ENCODE measurements at regions not wholly inside any gene's neighbourhood (a gene's known extent, or its start where the extent isn't known, plus 50 kb on each side); places are given as distances from the start of the nearest gene placed in this dataset.

GRCh38 chr17:63277629-63278028, 168.5 kb downstream of the CYB561 start:
- no peaks in the 10 kb centered on the region for H3K9me2 ChIP-seq (replicated peaks; ENCODE audit: insufficient read depth, low read length)
- TF ChIP-seq, protein P1, sequence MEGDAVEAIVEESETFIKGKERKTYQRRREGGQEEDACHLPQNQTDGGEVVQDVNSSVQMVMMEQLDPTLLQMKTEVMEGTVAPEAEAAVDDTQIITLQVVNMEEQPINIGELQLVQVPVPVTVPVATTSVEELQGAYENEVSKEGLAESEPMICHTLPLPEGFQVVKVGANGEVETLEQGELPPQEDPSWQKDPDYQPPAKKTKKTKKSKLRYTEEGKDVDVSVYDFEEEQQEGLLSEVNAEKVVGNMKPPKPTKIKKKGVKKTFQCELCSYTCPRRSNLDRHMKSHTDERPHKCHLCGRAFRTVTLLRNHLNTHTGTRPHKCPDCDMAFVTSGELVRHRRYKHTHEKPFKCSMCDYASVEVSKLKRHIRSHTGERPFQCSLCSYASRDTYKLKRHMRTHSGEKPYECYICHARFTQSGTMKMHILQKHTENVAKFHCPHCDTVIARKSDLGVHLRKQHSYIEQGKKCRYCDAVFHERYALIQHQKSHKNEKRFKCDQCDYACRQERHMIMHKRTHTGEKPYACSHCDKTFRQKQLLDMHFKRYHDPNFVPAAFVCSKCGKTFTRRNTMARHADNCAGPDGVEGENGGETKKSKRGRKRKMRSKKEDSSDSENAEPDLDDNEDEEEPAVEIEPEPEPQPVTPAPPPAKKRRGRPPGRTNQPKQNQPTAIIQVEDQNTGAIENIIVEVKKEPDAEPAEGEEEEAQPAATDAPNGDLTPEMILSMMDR (IDR thresholded peaks at IDR 0.05; ENCODE audit: insufficient read depth, low read length, poor library complexity, severe bottlenecking): no peak
- no peak for TF ChIP-seq EZH2phosphoT487 (conservative IDR thresholded peaks at IDR 0.05; ENCODE audit: low read length)
- no peaks in the 10 kb centered on the region for H3K9me3 ChIP-seq (ENCODE audit: insufficient read depth, low read length)
- no peak overlapping the region for H2AFZ ChIP-seq (ENCODE audit: low read depth, low read length, severe bottlenecking)
- no peaks in the 10 kb centered on the region for H4K20me1 ChIP-seq (ENCODE audit: low read depth, low read length)
- H3K4me2 ChIP-seq (ENCODE audit: low read depth, low read length, poor library complexity, severe bottlenecking): no peak overlapping the region
- no peaks in the 10 kb centered on the region for H3K36me3 ChIP-seq (ENCODE audit: low read length)
- no peaks in the 10 kb centered on the region for H3K27me3 ChIP-seq (ENCODE audit: low read length)
- H3K27ac ChIP-seq (ENCODE audit: low read depth, low read length): no peak overlapping the region
- H3F3A ChIP-seq (ENCODE audit: insufficient read depth): no peaks in the 10 kb centered on the region
- H3K79me2 ChIP-seq (ENCODE audit: insufficient read depth, low read length): no peaks in the 10 kb centered on the region
- H3K4me3 ChIP-seq (ENCODE audit: insufficient read depth, low read length, poor library complexity, severe bottlenecking): no peak overlapping the region
- no peak overlapping the region for H3K9ac ChIP-seq (ENCODE audit: low read length)

- H3K4me2 ChIP-seq (ENCODE audit: low read depth, low read length, poor library complexity, severe bottlenecking): no peak overlapping the region
- no peaks in the 10 kb centered on the region for H3K79me2 ChIP-seq (ENCODE audit: insufficient read depth, low read length)
- H4K20me1 ChIP-seq (ENCODE audit: low read depth, low read length): no peaks in the 10 kb centered on the region
- H3F3A ChIP-seq (ENCODE audit: insufficient read depth): no peaks in the 10 kb centered on the region
- no peaks in the 10 kb centered on the region for H3K9me2 ChIP-seq (replicated peaks; ENCODE audit: insufficient read depth, low read length)
- H3K27me3 ChIP-seq (ENCODE audit: low read length): no peaks in the 10 kb centered on the region
- H3K9ac ChIP-seq (ENCODE audit: low read length): no peak overlapping the region
- no peak overlapping the region for H2AFZ ChIP-seq (ENCODE audit: low read depth, low read length, severe bottlenecking)
- H3K27ac ChIP-seq (ENCODE audit: low read depth, low read length): no peak overlapping the region
- no peak for TF ChIP-seq EZH2phosphoT487 (conservative IDR thresholded peaks at IDR 0.05; ENCODE audit: low read length)
- TF ChIP-seq, protein P1 (IDR thresholded peaks at IDR 0.05; ENCODE audit: insufficient read depth, low read length, poor library complexity, severe bottlenecking): no peak
- H3K36me3 ChIP-seq (ENCODE audit: low read length): no peaks in the 10 kb centered on the region
- H3K9me3 ChIP-seq (ENCODE audit: insufficient read depth, low read length): no peaks in the 10 kb centered on the region
- no peak overlapping the region for H3K4me3 ChIP-seq (ENCODE audit: insufficient read depth, low read length, poor library complexity, severe bottlenecking)
Observed at GRCh38 chr17:63278728-63279442, 167.2 kb downstream of the CYB561 start.

DNA sequence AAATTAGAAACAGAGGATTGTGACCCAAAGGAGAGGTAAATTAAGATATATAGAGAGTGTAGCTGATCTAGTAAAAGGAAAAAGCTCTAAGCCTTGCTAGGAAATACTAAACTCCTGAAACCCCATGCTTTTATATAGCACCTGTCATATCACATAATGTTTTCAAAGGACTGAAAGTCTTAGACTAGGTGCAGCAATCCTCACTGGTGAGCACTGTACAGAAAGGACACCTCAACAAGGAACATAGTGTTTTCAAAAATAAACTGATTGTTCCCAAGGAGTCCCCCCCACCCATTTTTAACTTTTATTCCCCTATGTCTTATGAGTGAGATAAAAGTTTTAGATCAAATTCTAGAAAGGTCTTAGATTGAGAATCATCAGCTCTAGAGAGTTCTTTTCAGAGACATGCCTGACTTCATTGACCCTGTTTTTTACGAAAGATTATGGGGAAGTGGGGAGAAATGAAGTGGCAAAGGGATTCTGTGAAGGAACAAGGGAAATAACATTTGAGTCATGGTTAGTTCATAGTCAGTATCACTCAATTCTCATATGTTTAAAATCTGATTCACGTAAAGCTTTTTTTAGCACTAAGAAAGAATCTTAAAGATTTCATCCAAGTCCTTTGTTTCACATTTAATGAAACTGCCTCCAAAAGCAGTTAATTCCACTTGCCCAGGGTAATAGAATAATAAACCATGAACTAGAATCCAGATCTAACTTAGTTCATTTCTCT, 166.4 kb downstream of the CYB561 start:
- Histone ChIP-seq H3K4me3 (ENCODE audit: insufficient read depth, low read length, poor library complexity, severe bottlenecking) (no peak overlapping the region), H3K79me2 (ENCODE audit: insufficient read depth, low read length) (no peaks in the 10 kb centered on the region), H3K4me2 (ENCODE audit: low read depth, low read length, poor library complexity, severe bottlenecking) (no peak overlapping the region), H3F3A (ENCODE audit: insufficient read depth) (no peaks in the 10 kb centered on the region), H4K20me1 (ENCODE audit: low read depth, low read length) (no peaks in the 10 kb centered on the region), H3K9ac (ENCODE audit: low read length) (no peak overlapping the region), H3K36me3 (ENCODE audit: low read length) (no peaks in the 10 kb centered on the region), H3K9me3 (ENCODE audit: insufficient read depth, low read length) (no peaks in the 10 kb centered on the region), H3K9me2 (replicated peaks; ENCODE audit: insufficient read depth, low read length) (no peaks in the 10 kb centered on the region), H2AFZ (ENCODE audit: low read depth, low read length, severe bottlenecking) (no peak overlapping the region), H3K27me3 (ENCODE audit: low read length) (no peaks in the 10 kb centered on the region), H3K27ac (ENCODE audit: low read depth, low read length) (no peak overlapping the region)
- no peak for TF ChIP-seq EZH2phosphoT487 (conservative IDR thresholded peaks at IDR 0.05; ENCODE audit: low read length)
- TF ChIP-seq, protein P1 (IDR thresholded peaks at IDR 0.05; ENCODE audit: insufficient read depth, low read length, poor library complexity, severe bottlenecking): no peak
